ENCODE measurements at regions not wholly inside any gene's neighbourhood (a gene's known extent, or its start where the extent isn't known, plus 50 kb on each side); places are given as distances from the start of the nearest gene placed in this dataset.
A peak's percentile ranks its signal among the peaks of the same experiment; 100 is the strongest.

DNA sequence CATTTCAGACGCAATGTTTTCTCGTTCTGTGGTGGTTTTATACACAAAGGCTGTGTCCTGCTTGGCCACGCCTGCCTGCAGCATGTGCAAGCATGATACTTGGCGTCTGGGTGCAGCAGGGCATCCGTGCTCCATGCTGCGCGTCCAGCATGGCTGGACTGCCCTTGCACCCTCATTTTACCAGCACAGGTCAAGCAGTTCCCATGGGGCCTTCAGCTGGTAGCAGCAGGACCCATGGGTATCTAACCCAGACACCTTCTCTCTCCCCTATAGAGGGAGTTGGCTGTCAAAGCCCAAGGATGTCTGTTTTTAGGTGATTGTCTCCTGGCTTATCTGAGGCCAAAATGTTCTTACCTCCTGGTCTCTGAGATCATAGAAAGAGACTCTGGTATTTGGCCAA, 158.3 kb upstream of the PITX1 start:
- Histone ChIP-seq H3K27me3 (ENCODE audit: low read depth) (peaks cover 66% of the 10 kb centered on the region), H3K9me3 (replicated peaks) (peaks cover 12% of the 10 kb centered on the region), H3K36me3 (no peaks in the 10 kb centered on the region), H3K4me3 (no peak overlapping the region), H3K4me1 (peaks cover 24% of the 10 kb centered on the region), H3K27ac (replicated peaks) (no peak overlapping the region)
- intact Hi-C loops (cut with micrococcal nuclease): no loop called here
- TF ChIP-seq, protein P1, sequence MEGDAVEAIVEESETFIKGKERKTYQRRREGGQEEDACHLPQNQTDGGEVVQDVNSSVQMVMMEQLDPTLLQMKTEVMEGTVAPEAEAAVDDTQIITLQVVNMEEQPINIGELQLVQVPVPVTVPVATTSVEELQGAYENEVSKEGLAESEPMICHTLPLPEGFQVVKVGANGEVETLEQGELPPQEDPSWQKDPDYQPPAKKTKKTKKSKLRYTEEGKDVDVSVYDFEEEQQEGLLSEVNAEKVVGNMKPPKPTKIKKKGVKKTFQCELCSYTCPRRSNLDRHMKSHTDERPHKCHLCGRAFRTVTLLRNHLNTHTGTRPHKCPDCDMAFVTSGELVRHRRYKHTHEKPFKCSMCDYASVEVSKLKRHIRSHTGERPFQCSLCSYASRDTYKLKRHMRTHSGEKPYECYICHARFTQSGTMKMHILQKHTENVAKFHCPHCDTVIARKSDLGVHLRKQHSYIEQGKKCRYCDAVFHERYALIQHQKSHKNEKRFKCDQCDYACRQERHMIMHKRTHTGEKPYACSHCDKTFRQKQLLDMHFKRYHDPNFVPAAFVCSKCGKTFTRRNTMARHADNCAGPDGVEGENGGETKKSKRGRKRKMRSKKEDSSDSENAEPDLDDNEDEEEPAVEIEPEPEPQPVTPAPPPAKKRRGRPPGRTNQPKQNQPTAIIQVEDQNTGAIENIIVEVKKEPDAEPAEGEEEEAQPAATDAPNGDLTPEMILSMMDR (IDR thresholded peaks at IDR 0.05; ENCODE audit: borderline replicate concordance): no peak
- no peak for DNase-seq

DNA sequence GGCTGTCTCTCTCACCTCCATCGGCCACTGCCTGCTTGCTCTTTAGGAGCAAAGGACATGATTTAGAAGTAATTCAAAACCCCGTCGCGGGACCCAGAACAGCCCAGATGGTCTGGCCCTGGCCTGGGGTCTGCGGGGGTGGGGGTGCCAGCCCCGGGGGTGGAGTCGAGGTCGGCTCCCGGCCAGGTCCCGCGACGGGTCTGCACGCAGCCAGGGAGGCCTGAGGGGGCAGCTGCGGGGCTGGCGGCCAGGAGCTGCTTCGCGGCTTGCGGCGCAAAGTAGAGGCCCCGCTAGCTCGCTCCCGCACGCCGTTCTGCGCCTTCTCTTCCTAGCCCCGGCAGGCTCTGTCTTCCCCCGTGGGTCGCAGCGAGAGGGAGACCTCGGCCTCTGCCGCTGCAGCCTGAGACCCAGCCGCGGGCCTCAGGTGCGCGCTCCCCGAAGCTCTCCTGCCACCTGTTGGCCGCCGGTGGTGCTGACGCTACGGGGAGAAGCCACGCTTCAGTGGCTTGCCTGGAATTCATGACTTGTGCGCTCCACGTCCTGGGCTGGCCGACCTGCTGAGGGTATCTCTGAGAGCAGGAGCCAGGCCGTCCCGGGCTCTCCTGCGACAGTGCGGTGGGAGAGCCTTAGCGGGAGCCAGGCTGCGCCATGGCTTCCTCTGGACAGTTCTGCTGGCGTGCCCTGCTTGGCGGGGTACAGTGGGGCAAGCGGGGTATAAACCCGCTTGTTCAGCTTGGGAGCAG, 157.2 kb upstream of the PITX1 start:
- Histone ChIP-seq H3K9me3 (replicated peaks) (peaks cover 3% of the 10 kb centered on the region), H3K27ac (replicated peaks) (no peak overlapping the region), H3K27me3 (ENCODE audit: low read depth) (peaks cover 77% of the 10 kb centered on the region), H3K4me3 (peak overlapping the region; percentile 61), H3K36me3 (no peaks in the 10 kb centered on the region), H3K4me1 (peaks cover 24% of the 10 kb centered on the region)
- DNase-seq: peak; percentile 61
- TF ChIP-seq, protein P1 (IDR thresholded peaks at IDR 0.05; ENCODE audit: borderline replicate concordance): peak; percentile 87
- intact Hi-C loops (cut with micrococcal nuclease): no loop called here

DNA sequence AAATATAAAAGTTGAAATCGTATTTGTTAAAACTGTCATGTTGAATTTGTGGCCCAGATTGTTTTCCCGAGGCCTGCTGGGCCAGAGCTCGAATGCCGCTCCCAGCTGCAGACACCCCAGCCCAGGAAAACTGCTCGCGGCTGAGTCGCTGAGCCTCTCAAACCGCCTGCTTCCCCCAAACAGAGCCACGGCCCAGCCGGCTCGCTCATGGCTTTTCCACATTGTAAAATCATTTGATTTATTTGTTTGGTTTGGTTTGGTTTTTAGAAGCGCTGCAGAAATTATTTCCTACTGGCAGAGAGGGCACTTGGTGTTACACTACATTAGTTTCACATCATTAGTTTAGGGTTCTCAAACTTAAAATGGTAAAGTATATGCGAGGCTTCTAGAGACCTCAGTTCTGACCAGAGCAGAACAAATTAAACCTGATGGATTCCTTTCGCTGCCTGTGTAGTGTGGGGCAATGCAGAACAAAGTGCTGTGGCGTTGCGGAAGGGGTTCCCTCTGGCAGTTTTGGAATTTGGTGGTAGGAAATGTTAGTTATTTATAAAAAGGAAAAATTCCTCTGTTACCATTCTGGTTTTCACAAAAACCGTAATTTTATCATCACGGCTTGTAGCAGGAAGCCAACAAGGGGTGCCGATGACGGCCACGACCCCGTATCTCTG, 156.5 kb upstream of the PITX1 start:
- Histone ChIP-seq H3K4me3 (peak overlapping the region; percentile 61), H3K27me3 (ENCODE audit: low read depth) (peaks cover 79% of the 10 kb centered on the region), H3K4me1 (peaks cover 24% of the 10 kb centered on the region), H3K9me3 (replicated peaks) (no peaks in the 10 kb centered on the region), H3K36me3 (no peaks in the 10 kb centered on the region), H3K27ac (replicated peaks) (no peak overlapping the region)
- intact Hi-C loops (cut with micrococcal nuclease): no loop called here
- TF ChIP-seq, protein P1 (IDR thresholded peaks at IDR 0.05; ENCODE audit: borderline replicate concordance): no peak
- no peak for DNase-seq

DNA sequence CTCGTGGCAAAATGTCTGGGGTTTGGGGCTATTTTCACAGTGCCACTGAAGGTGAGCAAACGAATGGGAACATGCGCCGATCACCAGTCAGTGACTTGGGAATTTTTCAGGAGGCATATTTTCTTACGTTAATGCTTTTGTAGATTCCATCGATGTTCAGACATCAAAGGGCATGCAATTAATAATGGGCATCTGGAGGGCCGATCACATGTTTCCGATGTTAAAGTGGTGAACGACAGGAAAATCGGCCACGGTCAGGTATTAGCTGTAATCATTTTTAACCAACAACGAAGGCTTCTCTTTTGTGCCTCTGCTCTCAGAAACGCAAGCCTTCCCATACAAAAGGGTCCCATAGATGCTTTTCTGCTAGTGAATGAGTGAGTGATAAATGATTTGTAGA, 155.0 kb upstream of the PITX1 start:
- H3K4me3 ChIP-seq: no peak overlapping the region
- intact Hi-C loops (cut with micrococcal nuclease): no loop called here
- H3K27me3 ChIP-seq (ENCODE audit: low read depth): peaks cover 90% of the 10 kb centered on the region
- no peak overlapping the region for H3K27ac ChIP-seq (replicated peaks)
- DNase-seq: no peak
- no peaks in the 10 kb centered on the region for H3K9me3 ChIP-seq (replicated peaks)
- H3K4me1 ChIP-seq: peaks cover 12% of the 10 kb centered on the region
- TF ChIP-seq, protein P1 (IDR thresholded peaks at IDR 0.05; ENCODE audit: borderline replicate concordance): no peak
- no peaks in the 10 kb centered on the region for H3K36me3 ChIP-seq

DNA sequence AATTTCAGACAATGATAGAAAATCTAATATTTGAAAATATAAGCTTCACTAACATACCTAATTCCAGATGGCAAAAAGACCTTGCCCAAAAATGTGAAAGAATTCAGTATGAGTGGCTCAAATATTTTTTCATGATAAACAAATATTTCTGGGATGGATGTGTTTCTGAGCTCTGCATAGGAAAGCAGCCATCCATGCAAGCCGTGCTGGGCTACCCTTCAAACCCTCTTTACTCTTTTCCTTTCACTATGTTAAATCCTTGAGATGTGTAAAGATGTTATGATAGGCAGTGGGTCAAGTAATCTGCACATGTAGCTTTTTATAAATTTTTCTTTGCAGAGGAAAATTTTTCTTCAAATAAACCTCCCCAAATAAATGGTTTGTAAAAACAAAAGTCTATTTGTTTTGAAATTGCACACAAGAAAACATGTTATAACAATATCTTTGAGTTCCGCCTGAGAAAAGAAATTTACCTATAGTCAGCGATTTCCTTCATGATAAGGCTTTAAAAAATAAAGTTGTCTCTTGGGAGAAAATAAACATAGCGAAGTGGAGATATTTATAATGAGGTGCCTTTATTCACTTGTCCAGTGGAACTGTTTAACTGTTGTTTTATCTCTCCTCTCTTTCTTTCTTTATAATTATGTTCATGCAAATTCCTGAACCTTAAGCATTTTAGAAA, 154.3 kb upstream of the PITX1 start:
- no peak for DNase-seq
- intact Hi-C loops (cut with micrococcal nuclease): no loop called here
- Histone ChIP-seq H3K4me3 (no peak overlapping the region), H3K9me3 (replicated peaks) (no peaks in the 10 kb centered on the region), H3K27ac (replicated peaks) (no peak overlapping the region), H3K36me3 (no peaks in the 10 kb centered on the region), H3K27me3 (ENCODE audit: low read depth) (peaks cover 93% of the 10 kb centered on the region), H3K4me1 (peaks cover 10% of the 10 kb centered on the region)
- TF ChIP-seq, protein P1 (IDR thresholded peaks at IDR 0.05; ENCODE audit: borderline replicate concordance): no peak

Data from left ventricle myocardium inferior (tissue), 1 donor.